OCI-LY7 (cell line): ENCODE measurements at regions not wholly inside any gene's neighbourhood (a gene's known extent, or its start where the extent isn't known, plus 50 kb on each side); places are given as distances from the start of the nearest gene placed in this dataset.

ENCODE experiments used
- BruUV-seq: library from RNA; stranded (reverse); fragments of 400-500 nt; replicated peaks from 2 replicates; lab custom pipeline; 2021; lab: Mats Ljungman, UMichigan
- CTCF ChIA-PET: fragments of 300-600 bp; sonication (Branson Sonifier 250); formaldehyde crosslinking; loops from one replicate; lab custom pipeline; 2022; ENCODE audit warnings: antibody characterized with exemption; ENCODE audit not compliant: unreplicated experiment; lab: Charles Lee
- POLR2A ChIA-PET: fragments of 300-600 bp; sonication (Branson Sonifier 250); formaldehyde crosslinking; loops from one replicate; lab custom pipeline; 2022; ENCODE audit warnings: antibody characterized with exemption; lab: Charles Lee
- DNase-seq: peaks from one replicate; pipeline ENCODE4 v3.0.0-alpha.2; 2015; ENCODE audit warnings: low spot score
- H2AFZ ChIP-seq: fragments of 200-600 bp; sonication (generic), shearing (Covaris generic); 2 replicates; pipeline ENCODE4 v1.6.1; 2014; ENCODE audit warnings: mild to moderate bottlenecking, antibody characterized with exemption, low read length, moderate library complexity
- H3K27ac ChIP-seq: fragments of 200-600 bp; sonication (generic); 2 replicates; pipeline ENCODE4 v1.5.1; 2014; ENCODE audit warnings: mixed run types, low read depth, mild to moderate bottlenecking, moderate library complexity, low read length, inconsistent platforms; ENCODE audit not compliant: poor library complexity, severe bottlenecking
- H3K36me3 ChIP-seq: fragments of 200-600 bp; sonication (generic); 2 replicates; pipeline ENCODE4 v1.6.1; 2014; ENCODE audit warnings: mild to moderate bottlenecking, antibody characterized with exemption, low read length, moderate library complexity, mixed read lengths; ENCODE audit not compliant: insufficient read depth
- H3K4me1 ChIP-seq: fragments of 200-600 bp; sonication (generic); 2 replicates; pipeline ENCODE4 v1.5.1; 2014; ENCODE audit warnings: mild to moderate bottlenecking, low read length; ENCODE audit not compliant: insufficient read depth, poor library complexity, severe bottlenecking
- H3K4me2 ChIP-seq: fragments of 200-600 bp; sonication (generic); 2 replicates; pipeline ENCODE4 v1.6.1; 2014; ENCODE audit warnings: mild to moderate bottlenecking, low read length
- H3K4me3 ChIP-seq: fragments of 200-600 bp; sonication (generic); 2 replicates; pipeline ENCODE4 v1.5.1; 2014; ENCODE audit warnings: mild to moderate bottlenecking, low read depth, low read length; ENCODE audit not compliant: poor library complexity, severe bottlenecking
- H3K79me2 ChIP-seq: fragments of 200-600 bp; sonication (generic); 2 replicates; pipeline ENCODE4 v1.6.1; 2016; ENCODE audit warnings: low read depth, mild to moderate bottlenecking, low read length, moderate library complexity, mixed read lengths; ENCODE audit not compliant: insufficient read depth
- H3K9me2 ChIP-seq: fragments of 200-600 bp; sonication (generic); 2 replicates; pipeline ENCODE4 v1.6.1; 2016; ENCODE audit warnings: mild to moderate bottlenecking, low read length, mixed read lengths; ENCODE audit not compliant: insufficient read depth
- H3K9me3 ChIP-seq: fragments of 200-600 bp; sonication (generic); 2 replicates; pipeline ENCODE4 v1.6.1; 2014; ENCODE audit warnings: mild to moderate bottlenecking, mixed run types, low read length, mixed read lengths
- H4K20me1 ChIP-seq: fragments of 200-600 bp; sonication (generic); 2 replicates; pipeline ENCODE4 v1.6.1; 2014; ENCODE audit warnings: mild to moderate bottlenecking, antibody characterized with exemption, low read length, moderate library complexity, mixed read lengths; ENCODE audit not compliant: insufficient read depth
- EZH2phosphoT487 ChIP-seq: fragments of 200-600 bp; sonication (generic); IDR thresholded peaks from 2 replicates; pipeline ENCODE4 v1.6.1; 2018; ENCODE audit warnings: low read depth, borderline replicate concordance, mild to moderate bottlenecking, mixed run types, antibody characterized with exemption, low read length, moderate library complexity, mixed read lengths
- intact Hi-C: fragments of 100-400 bp; cut with micrococcal nuclease; formaldehyde crosslinking; loops from one replicate; pipeline ENCODE4 v1.10.0; 2022; ENCODE audit not compliant: unreplicated experiment
- TF ChIP-seq, protein P1 (sequence below): fragments of 200-600 bp; sonication (generic); conservative IDR thresholded peaks from 2 replicates; pipeline ENCODE4 v1.5.1; 2014; ENCODE audit warnings: mild to moderate bottlenecking, antibody characterized with exemption, low read length, moderate library complexity, mixed read lengths

DNA sequence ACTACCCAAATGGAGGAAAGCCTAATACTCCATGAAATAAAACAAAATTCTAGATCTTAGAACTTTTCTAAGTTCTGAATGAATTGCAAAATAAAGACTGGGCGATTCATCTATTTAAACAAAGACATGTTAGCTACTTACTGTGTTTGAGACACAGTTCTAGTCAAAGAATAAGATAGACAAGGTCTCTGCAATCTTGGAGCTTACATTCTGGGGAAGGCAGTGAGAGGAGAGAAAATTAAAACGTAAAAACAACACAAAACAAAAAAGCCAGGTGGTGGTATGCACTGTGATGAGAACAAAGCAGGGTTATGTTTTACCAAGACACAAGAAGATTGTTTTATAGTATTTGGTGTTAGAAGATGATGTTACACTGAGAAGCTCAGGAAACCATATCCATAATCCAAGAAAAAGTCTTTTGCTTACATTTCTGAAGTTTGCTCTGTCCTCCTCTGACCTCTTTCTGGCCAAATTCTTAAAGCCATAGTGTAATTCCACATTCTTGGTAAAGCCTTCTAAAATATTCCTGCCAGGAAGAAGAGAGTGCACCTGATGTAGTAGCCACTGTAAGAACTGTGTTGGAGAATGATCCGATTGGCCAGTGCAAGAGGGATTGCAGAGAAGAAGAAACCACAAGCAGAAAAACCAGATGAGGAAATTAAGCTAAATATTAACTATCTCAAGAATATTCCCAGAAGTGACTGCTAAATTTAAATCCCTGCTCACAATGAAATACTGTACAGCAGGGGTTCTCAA is 218.4 kb downstream of the PCSK1 start:
- TF ChIP-seq, protein P1, sequence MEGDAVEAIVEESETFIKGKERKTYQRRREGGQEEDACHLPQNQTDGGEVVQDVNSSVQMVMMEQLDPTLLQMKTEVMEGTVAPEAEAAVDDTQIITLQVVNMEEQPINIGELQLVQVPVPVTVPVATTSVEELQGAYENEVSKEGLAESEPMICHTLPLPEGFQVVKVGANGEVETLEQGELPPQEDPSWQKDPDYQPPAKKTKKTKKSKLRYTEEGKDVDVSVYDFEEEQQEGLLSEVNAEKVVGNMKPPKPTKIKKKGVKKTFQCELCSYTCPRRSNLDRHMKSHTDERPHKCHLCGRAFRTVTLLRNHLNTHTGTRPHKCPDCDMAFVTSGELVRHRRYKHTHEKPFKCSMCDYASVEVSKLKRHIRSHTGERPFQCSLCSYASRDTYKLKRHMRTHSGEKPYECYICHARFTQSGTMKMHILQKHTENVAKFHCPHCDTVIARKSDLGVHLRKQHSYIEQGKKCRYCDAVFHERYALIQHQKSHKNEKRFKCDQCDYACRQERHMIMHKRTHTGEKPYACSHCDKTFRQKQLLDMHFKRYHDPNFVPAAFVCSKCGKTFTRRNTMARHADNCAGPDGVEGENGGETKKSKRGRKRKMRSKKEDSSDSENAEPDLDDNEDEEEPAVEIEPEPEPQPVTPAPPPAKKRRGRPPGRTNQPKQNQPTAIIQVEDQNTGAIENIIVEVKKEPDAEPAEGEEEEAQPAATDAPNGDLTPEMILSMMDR: no peak
- TF ChIP-seq EZH2phosphoT487: no peak
- ChIA-PET CTCF (no interaction called here), POLR2A (interaction anchor here (0.6 kb wide), 3 partner anchors 85 to 361 kb away, joined by 3 to 4 read pairs (median 3); no protein-coding TSS in a partner anchor)
- no TSS peak for BruUV-seq
- no peaks in the 10 kb centered on the region for H3K4me1 ChIP-seq
- intact Hi-C loops: no loop called here
- H4K20me1 ChIP-seq: no peaks in the 10 kb centered on the region; the same call in 1 of the 2 replicates
- H3K27ac ChIP-seq: no peak overlapping the region
- no peaks in the 10 kb centered on the region for H3K36me3 ChIP-seq
- H3K79me2 ChIP-seq: no peaks in the 10 kb centered on the region
- H3K4me2 ChIP-seq: no peak overlapping the region
- H3K4me3 ChIP-seq: no peak overlapping the region
- no peaks in the 10 kb centered on the region for H3K9me3 ChIP-seq
- H2AFZ ChIP-seq: no peak overlapping the region
- no peaks in the 10 kb centered on the region; the same call in 1 of the 2 replicates for H3K9me2 ChIP-seq
- no peak for DNase-seq

DNA sequence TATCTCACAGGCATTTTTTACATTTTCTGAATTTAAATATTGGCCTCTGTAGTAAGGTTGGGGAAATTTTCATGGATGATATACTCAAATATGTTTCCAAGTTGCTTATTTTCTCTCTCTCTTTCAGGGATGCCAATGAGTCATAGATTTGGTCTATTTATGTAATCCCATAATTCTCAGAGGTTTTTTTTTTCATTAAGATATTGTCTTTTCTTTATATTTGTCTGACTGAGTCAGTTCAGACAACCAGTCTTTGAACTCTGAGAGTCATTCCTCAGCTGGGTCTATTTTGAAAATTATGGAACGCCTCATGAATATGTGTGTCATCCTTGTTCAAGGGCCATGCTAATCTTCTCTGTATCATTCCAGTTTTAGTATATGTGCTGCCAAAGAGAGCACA is 223.2 kb downstream of the PCSK1 start:
- no peaks in the 10 kb centered on the region for H3K9me2 ChIP-seq
- DNase-seq: no peak
- H2AFZ ChIP-seq: no peak overlapping the region
- intact Hi-C loops: no loop called here
- no peaks in the 10 kb centered on the region for H3K9me3 ChIP-seq
- H3K36me3 ChIP-seq: no peaks in the 10 kb centered on the region
- H3K4me2 ChIP-seq: no peak overlapping the region
- H3K4me3 ChIP-seq: no peak overlapping the region
- no peaks in the 10 kb centered on the region for H3K79me2 ChIP-seq
- no peak for TF ChIP-seq EZH2phosphoT487
- TF ChIP-seq, protein P1: no peak
- BruUV-seq: no TSS peak
- CTCF ChIA-PET: no interaction called here
- H3K27ac ChIP-seq: no peak overlapping the region
- H3K4me1 ChIP-seq: no peaks in the 10 kb centered on the region
- POLR2A ChIA-PET: interaction anchor here (0.9 kb wide), 1 partner anchor 9 kb away, joined by 3 read pairs; no protein-coding TSS in a partner anchor
- H4K20me1 ChIP-seq: no peaks in the 10 kb centered on the region; the same call in 1 of the 2 replicates

DNA sequence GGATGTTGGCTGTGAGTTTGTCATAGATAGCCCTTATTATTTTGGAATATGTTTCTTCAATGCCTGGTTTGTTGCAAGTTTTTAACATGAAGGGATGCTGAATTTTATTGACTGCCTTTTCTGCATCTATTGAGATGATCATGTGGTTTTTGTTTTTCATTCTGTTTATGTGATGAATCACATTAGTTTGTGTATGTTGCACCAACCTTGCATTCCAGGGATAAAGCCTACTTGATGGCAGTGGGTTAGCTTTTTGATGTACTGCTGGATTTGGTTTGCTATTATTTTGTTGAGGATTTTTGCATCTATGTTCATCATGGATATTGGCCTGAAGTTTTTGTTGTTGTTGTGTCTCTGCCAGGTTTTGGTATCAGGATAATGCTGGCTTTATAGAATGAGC is 225.6 kb downstream of the PCSK1 start:
- Histone ChIP-seq H3K4me1 (no peaks in the 10 kb centered on the region), H3K4me2 (no peak overlapping the region), H4K20me1 (no peaks in the 10 kb centered on the region; the same call in 1 of the 2 replicates), H3K4me3 (no peak overlapping the region), H3K27ac (no peak overlapping the region), H3K9me3 (no peaks in the 10 kb centered on the region), H3K9me2 (no peaks in the 10 kb centered on the region), H2AFZ (no peak overlapping the region), H3K36me3 (no peaks in the 10 kb centered on the region), H3K79me2 (no peaks in the 10 kb centered on the region)
- CTCF ChIA-PET: no interaction called here
- intact Hi-C loops: no loop called here
- no TSS peak for BruUV-seq
- DNase-seq: no peak
- no peak for TF ChIP-seq EZH2phosphoT487
- TF ChIP-seq, protein P1: no peak
- POLR2A ChIA-PET: interaction anchor here (0.6 to 0.7 kb wide), 2 partner anchors 9 to 53 kb away, joined by 3 to 4 read pairs; no protein-coding TSS in a partner anchor
